ENCODE measurements at regions not wholly inside any gene's neighbourhood (a gene's known extent, or its start where the extent isn't known, plus 50 kb on each side); places are given as distances from the start of the nearest gene placed in this dataset.

DNA sequence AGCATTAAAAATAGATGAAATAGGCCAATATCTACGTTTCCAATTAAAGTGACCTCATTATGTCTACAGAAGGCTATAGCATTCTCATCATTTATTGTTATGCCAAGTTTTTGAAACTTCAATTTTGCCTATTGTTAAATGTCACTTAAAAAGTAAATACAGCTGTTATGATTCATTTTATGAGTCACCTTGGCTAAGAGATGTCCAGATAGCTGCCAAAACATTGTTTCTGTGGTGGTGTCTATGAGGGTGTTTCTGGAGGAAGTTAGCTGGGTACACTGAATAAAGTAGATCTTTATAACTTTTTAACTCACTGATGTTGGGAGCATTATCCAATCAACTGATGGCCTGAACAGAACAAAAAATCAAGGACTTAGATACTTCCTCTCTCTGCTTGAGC is 1209.7 kb upstream of the PCDH9 start (continued):
- TF ChIP-seq, protein P1, sequence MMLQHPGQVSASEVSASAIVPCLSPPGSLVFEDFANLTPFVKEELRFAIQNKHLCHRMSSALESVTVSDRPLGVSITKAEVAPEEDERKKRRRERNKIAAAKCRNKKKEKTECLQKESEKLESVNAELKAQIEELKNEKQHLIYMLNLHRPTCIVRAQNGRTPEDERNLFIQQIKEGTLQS (IDR thresholded peaks at IDR 0.05; ENCODE audit: insufficient read depth, low read depth, low read length): no peak
- TF ChIP-seq HDAC2 (IDR thresholded peaks at IDR 0.05; ENCODE audit: borderline replicate concordance in 1 of 2, low read depth in 2 of 2, low read length in 2 of 2): no peak
- TF ChIP-seq POLR2A (IDR thresholded peaks at IDR 0.05; ENCODE audit: control extremely low read depth in 1 of 2, low read depth in 2 of 2, low read length in 2 of 2): no peak

All from H1 (cell line).